Suppressor macrophage (primary cell): ENCODE measurements at regions not wholly inside any gene's neighbourhood (a gene's known extent, or its start where the extent isn't known, plus 50 kb on each side); places are given as distances from the start of the nearest gene placed in this dataset.
"Not testable (repeated sequence)": the region's sequence is repeated elsewhere in the genome, so short reads cannot be mapped to it uniquely, and the experiment has no call there.

Source experiments
- DNase-seq, 4 experiments: peaks; one replicate each; pipeline ENCODE4 v3.0.0-alpha.2; 2020 to 2022

DNA sequence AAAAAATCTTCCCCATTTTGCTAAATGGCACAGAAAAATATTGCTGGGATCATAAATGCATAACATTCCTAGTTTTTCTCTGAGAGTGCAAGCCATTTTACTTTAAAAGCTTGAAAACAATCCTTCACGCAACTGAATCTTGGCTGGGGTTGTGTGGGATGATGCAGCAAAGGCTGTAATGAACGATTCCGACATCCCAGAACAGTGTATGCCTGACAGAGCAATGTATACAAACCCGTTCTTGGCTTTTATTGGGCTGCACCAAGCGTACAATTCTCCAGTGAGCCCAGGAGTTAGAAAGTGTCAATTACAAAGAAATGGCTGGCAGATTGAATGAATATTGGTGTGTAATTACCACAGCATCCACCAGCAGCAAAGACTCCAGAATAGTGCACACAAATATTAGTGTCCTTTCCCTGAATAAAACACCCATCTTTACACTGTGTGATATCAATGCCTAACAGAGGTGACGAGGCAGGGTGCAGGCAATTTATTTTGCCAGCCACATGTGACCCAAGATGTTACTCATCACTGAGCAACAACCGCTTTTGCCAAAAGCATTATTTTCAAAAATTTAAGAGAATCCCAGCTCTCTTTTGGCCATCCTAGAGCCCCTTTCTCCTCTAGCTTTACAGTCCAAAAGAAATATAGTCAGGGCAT, 578.6 kb upstream of the CHAC2 start:
- DNase-seq: no peak

DNA sequence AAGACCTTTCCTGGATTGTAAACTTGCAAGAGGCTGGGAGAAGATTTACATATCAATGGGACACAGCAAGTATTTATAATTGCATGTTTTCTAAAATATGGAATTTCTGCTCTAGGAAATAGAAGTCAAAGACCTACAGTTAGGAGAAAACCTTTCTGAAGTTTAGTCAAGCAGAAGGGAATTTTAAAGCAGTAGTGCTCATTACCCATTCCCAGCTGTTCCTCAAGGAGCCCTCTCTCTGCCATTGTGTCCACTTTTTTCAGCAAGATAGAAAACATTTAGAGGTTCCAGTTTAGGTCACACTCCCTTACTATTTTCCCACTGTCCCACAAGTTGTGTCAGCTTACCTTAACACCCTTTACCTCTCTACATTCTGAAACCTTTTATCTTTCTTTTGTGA, 584.0 kb upstream of the CHAC2 start:
- DNase-seq: no peak

DNA sequence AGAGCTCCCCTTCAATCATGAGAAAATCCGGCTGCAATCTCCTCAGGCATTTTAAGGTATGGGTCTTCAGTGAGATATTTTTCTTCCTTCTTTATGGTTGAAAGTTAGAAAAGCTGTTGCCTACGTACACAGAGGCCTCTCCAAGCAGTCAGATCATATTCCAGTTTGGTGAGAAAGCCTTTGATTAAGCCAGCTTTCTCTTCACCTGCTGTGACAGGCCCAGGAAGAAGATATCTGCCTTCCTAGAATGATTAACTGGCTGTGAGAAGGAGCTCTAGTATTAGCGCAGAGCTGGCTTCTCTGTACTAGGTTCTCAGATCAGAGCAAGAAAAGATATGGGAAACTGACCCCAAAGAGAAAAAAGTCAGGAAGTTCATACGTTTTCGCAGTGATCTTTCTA, 585.0 kb upstream of the CHAC2 start:
- DNase-seq: no peak

DNA sequence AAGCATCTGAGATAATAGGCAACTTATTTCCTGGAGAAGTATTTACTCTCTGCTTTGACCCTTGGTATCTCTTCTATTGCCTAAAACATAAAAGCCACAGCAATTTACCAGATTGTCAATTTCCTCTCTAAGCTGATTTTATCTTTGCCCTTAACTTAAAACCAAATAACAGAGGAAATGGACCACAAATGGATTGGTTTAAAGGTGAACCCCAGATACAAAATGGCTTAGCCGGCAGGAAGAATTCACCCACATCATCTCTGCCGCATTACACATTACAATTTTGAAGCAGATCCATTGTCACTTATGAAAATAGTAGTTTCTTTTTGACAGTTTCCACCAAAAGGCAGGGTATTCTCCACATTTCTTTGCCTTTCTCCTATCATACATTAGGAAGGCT, 585.8 kb upstream of the CHAC2 start:
- DNase-seq: no peak

DNA sequence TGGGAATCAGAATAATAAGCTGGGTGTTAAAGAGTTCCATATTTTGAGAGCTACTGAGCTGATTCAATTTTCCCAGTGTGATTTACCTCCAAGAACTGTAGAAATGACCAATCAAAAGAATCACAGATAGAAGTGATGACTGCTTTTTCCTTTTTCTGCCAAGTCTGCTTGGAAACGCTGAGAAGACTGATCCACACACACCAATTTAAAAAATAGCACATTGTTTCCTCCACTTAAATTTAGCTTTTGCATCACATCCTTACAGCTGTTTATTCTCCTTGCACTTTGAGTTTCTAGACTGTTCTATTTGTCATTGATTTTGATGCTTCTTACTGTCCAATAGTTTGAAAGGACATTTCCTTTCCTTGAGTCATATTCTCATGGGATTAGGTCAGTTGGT, 590.3 kb upstream of the CHAC2 start:
- DNase-seq: no peak

DNA sequence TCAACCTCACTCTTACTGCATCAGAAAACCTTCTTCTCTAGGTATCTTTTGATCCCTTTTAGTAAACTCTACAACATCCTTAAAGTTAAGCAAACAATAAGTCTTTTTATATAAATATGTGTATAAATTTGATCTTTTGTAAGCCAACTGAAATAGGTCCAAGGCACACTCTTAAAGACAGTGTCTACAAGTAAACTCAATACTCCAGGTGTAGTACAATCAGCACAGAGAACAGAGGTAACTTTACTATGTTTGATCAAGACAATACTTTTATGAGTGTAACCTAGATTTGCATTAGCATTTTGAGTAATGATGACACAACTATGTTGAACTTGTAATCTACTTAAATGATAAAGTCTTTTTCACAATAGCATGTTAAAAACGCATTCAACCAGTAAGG, 593.1 kb upstream of the CHAC2 start:
- no peak for DNase-seq

DNA sequence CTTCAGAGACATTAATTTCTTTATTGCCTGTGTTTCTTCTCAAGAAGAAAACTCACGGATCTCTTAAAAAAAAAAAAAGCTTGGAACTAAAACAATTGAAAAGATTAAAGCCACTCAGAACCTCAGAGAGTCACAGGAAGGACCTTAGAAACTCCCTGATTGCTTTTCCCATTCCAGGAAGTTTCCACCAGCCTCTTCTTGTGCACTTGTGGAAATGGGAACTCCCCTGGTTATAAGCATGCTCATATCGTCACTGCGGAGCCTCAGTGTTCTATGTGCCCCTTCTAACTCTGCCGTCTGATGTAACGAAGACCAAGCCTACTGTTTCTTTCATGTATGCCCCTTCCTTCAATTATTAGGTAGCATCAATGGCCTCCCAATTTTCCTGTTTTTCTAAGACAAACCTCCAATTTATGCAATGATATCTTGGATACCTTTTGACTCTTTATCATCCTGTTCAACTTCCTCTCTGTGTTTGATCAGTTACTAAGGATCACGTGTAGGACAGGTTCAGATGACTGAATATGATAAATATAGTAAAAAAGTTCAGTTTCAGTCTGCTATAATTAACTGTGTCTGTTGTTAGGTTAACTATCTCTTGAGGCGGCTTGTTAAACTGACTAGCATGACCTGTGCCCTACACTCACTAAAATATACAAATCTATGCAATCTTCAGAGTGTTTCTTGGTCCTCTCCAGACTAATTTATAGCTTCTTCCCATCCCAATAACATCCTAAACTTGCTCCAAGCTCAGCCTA, 593.7 kb upstream of the CHAC2 start:
- no peak for DNase-seq

DNA sequence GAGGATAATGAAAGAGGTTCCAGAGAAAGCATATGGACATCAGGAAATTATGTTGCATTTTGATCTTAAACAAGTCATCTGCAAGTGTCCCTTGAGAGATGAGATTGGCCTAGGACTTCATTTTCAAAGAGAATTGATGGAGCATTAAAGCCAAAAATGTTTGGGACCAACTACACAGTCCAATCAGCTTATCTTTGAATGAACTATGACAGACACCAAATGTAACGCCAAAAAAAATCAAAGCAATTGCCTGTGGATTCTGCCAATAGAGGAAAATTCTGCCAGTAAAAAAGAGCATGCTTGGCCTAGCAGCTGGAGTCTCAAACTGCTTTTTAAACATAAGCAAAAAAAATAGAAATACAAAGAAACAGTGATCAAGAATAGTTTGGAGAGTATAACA, 594.5 kb upstream of the CHAC2 start:
- no peak for DNase-seq

DNA sequence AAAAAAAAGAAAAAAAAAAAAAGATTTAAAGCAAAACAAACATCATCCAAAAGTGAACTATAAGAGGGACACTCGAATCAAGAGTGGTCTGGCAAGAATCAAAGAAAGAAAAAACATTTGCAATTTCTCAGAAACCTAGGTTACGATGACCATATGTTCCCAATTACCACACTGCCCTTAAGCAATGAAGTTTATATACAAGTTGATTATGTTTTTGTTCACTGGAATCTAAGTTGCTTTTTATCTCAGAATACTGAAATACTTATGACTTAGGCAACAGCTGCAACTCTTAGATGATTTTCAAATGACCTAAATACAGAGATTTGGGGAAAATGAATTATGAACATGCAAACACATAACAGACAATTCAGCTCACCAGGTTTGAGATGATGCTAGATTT, 597.1 kb upstream of the CHAC2 start:
- DNase-seq: no peak

DNA sequence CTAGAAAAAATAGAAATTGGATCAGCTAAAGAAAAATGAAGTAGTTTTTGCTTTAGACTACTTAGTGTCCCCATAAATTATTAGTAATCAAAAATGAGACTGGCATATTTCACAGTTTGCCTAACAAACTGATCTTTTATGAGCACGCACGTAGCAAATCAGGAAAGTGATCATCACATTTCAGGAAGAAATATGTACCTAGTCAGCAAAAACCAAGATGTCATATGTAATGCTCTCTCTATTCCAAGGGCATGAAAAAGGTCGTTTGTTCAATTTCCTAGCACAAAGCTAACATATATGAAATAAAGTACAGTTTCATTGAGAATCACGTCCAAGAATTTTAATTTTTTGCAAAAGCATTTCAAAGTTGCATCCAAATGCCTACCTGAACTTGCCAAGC, 600.4 kb upstream of the CHAC2 start:
- no peak for DNase-seq

DNA sequence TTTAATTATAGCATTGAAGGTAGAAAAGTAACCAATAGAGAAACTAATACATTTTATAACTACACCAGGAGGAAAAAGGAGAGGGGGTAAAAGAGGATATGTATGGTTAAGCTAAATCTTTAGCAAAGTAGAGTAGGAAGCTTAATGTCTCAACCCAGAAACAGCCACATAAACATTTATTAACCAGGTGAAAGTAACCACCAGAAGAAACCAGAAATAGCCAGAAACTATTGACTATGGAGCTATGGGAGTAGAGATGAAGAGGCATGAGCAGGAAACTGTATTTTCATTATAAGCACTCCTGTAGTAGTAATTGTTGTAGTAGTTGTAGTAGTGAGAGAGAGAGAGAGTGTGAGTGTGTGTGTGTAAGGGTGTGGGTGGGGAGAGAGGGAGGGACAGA, 617.5 kb upstream of the CHAC2 start:
- no peak for DNase-seq

DNA sequence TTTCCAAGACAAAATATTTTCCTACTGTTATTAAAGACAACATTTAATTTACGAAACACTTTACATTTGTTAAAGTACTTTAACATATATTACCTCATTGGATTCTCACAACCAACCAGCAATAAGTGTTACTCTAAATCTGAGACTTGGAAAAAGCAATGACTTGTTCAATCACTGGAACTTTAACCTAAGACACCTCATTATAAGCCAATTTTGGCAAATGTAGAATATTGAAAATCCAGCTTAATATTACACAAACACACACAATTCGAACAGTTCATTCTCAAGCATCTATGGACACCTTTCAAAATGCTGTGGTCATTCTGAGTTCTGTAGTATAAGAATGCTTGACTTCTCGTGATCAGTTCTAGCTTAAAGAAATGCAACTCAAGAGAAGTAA, 619.4 kb upstream of the CHAC2 start:
- no peak for DNase-seq

DNA sequence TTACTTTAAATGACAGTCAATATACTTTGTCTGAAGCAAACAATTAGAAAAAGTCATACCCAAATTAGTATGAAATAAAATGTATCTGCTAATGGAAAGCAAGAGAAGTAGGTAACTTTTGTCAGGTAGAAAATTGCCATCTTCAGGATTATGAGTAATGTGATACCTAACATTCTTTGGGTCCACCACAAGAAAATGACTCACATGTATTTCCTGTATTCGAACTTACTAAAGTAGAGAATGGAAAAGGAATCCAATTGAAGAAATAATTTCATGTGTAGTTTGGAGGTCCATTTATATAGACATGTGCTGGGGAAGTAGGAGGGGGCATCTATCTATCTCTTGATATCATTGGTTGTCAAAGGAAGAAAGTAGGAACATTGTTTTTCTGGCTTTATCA, 636.2 kb upstream of the CHAC2 start:
- DNase-seq: no peak

DNA sequence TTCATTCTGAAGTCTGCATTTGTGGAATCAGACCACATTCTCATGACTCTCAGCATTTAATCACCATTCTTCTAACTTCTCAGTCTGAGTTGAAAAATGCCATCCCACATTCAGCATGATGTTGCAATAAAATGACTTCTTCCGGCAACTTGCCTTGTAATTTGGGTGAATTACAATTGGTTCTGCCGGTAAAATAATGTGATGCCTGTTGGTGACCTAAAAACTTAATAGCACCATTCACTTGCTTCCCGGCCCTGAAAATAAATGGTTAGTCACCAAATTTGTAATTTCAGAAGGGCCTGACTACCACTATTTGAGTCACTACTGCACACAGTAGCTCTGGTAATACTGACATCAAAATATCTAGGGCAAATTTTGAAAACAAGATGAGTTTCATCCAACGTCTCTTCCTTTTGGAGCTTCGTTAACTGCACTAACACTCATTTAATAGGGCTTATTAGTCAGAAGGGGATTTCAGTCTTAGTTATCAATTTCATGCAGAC, 637.1 kb upstream of the CHAC2 start:
- DNase-seq: no peak

DNA sequence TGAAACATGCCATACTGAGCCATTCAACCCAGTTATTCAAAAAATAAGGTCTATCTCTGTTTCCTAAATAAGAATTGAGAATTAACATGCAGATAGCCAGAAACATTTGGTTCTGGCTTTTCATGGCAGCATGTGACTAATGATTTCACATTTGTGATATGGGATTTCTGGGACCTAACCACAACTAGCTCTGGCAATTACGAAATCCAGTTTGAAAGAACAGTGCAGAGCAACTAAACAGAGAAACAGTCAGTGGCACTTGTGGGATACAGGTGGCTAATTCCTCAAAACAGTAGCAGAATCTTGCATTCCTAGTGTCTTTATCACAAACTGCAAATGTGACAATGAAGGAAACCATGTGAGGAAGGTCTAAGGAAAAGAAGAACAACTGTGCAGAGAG, 637.8 kb upstream of the CHAC2 start:
- DNase-seq: no peak

DNA sequence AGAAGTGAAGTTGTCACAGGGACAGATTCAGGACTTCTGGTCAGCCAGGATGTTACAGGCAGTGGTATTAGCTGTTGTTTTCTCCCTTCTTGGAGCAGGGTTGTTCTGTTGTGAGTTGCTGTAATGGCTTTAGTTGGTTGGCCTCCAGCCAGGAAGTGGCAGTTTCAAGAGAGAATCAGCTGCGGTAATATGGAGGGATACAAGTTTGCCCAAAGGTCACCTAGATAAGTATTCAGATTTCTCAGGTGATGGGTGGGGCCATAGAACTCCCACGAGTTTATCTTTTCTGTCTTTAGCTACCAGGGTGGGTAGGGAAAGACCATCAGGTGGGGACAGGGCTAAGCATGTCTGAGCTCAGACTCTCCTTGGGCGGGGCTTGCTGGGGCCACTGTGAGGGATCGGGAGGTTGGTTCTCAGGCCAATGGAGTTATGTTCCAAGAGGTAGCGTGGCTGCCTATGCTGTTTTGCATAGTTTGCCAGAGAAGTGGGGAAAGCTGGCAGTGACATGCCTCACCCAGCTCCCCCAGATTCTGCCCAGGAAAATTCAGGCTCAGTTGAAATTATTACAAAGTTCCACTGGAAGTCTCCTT, 640.4 kb upstream of the CHAC2 start:
- no peak for DNase-seq

DNA sequence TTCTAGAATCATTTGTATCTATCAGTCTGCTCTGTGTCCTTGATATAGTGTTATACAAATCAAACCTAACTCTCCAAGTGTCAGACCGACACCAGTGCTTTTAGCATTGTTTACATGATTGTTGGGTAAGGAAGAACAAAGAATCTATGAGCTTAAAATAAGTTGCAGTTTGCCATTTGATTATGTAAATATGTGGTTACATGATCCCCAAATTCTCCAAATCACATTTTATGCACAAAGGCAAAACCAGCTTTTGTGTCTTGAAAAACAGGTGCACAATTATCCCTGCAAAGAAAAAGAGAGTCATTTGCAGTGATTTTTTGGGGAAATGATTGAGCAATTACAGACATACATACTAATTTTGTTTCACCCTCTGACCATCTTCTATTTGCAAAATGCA, 652.6 kb upstream of the CHAC2 start:
- DNase-seq: no peak

DNA sequence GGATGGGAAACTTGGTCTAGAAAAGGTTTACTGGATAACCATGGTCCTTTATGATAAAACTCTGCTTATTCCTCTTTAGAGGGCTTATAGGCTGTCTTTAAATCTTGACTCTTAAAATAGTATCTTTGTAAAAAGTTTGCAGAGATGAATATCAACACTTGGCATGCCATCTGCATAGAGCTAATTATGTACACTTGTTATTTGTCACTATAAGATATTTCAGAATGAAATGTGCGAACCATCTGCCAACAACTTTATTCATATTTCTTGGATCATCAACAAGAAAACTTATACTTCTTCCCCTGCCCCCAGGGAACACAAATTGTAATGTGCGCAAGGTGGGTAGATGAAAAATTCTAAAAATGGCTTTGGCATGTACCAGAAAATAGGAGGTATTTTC, 653.0 kb upstream of the CHAC2 start:
- DNase-seq: no peak

DNA sequence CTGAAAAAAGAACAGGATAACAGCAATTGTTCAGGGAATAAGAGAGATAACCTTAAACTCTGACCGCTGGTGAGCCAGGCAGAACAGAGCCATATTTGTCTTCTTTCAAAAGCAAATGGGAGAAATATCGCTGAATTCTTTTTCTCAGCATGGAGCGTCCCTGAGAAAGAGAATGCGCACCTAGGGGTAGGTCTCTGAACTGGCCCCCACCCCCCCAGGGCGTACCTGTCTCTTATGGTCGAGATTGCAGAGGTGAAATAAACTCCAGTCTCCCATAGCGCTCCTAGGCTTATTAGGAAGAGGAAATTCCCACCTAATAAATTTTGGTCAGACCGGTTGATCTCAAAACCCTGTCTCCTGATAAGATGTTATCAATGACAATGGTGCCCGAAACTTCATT, 655.2 kb upstream of the CHAC2 start:
- not testable (repeated sequence) for DNase-seq

DNA sequence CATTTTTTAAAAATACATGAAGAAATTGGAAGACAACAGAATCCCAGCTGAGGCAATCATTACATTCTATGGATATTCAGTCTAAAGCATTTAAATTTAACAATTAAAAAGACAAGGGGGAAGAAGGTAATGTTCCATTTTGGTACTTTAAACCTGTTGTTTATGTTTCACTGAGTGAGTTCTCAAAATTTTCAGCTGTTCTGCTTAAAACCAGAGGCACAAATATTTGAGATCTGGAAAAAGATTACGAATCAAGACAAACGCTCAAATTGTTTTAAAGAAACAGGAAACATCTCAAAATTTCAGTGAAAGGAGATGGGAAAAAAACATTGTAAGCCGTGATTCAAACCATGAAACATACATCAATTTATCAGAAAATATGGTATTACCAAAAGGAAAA, 656.2 kb upstream of the CHAC2 start:
- no peak for DNase-seq

DNA sequence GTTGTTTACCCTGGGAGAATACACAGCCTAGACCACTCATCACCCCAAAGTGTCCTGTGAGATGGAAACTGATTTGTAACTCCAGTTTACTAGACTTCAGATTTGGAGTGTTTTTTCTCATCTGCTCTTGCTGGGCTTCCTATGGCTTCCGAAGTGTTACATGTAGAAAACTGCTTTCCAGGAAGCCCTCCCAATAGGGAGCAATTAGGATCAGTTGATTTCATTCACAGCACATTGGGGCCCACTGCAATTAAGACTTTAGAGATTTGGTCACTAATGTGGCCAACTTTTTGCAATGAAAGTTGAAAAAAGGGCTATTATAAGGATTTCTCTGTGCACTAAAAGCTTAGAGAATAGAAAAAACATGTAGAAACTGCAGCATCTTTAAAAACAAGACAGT, 656.6 kb upstream of the CHAC2 start:
- DNase-seq: no peak

DNA sequence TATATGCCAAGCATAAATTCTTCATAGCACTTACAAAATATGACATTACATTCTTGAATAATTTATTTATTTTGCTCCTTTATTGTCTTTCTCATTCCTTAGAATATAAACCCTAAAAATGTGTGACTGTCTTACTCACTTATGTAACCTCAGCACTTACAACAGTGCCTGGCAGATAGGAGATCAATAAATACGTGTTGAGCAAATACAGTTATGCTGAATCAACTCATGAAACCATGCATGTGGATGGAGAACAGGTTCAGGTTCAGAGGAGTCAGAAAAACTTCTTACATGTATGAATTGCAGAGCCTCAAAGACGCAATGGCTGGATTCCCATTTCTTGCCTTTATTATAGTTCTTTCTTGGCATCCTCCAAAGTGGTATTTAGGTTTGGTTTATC, 659.4 kb upstream of the CHAC2 start:
- no peak for DNase-seq

DNA sequence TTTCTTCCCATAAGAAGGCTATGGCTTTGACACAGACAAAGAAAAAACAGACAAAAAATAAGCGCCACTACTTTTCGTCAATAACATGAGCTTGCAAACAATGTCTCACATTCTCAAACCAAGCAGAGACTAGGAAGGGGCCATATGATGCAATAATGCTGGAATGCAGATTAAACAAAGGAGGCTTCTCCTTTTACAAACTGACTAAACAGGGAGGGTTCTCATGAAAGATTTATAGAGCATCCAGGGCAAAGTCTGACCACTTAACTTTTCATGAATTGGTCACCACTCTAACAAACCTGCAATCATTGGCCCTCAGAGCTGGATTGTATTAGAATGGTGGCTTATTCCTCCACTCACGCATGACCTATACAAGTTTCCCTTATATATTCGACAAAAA, 663.3 kb upstream of the CHAC2 start:
- DNase-seq: no peak

DNA sequence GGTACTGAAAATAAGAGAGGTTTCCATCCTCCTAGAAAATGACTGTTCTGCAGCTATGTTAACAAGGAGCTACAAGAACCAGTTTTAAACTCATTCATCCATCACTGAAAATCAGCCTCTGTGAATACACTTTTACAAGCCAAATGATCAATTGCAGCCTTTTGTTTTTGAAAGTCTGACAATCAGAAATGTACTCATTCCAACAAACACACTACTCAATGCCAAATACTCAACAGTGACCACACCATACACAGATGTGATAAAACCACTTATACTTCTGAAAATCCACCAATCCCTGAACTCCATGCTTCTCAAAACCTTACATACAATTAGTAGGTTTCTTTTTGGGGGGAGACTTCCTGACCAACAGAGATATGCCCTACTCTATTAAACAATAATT, 663.9 kb upstream of the CHAC2 start:
- DNase-seq: no peak
